ENCODE measurements at regions not wholly inside any gene's neighbourhood (a gene's known extent, or its start where the extent isn't known, plus 50 kb on each side); places are given as distances from the start of the nearest gene placed in this dataset.
"Not testable (repeated sequence)": the region's sequence is repeated elsewhere in the genome, so short reads cannot be mapped to it uniquely, and the experiment has no call there.

GRCh38 chr4:117560329-117560728, 474.0 kb upstream of the NDST3 start:
- no peak for DNase-seq (ENCODE audit: low read depth)

- DNase-seq (ENCODE audit: low read depth): no peak
Observed at GRCh38 chr4:117574085-117574484, 460.2 kb upstream of the NDST3 start.

- no peak for DNase-seq (ENCODE audit: low read depth)
Observed at GRCh38 chr4:117575850-117576249, 458.4 kb upstream of the NDST3 start.

GRCh38 chr4:117577686-117578311, 456.5 kb upstream of the NDST3 start:
- no peak for DNase-seq (ENCODE audit: low read depth)

- no peak for DNase-seq (ENCODE audit: low read depth)
Observed at GRCh38 chr4:117588771-117589170, 445.5 kb upstream of the NDST3 start.

GRCh38 chr4:117596917-117597480, 437.3 kb upstream of the NDST3 start:
- DNase-seq (ENCODE audit: low read depth): no peak

DNA sequence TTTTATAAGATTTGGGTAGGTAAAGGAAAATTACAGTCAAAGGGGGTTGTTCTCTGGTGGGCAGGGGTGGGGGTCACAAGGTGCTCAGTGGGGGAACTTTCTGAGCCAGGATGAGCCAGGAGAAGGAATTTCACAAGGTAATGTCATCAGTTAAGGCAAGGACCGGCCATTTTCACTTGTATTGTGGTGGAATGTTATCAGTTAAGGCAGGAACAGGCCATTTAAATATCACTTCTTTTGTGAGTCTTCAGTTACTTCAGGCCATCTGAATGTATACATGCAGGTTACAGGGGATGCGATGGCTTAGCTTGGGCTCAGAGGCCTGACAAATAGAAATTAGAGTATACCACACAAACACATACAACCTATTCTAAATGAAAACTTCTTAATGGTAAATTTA, 434.9 kb upstream of the NDST3 start:
- DNase-seq (ENCODE audit: low read depth): not testable (repeated sequence)

- not testable (repeated sequence) for DNase-seq (ENCODE audit: low read depth)
Observed at GRCh38 chr4:117600936-117601335, 433.4 kb upstream of the NDST3 start.

DNA sequence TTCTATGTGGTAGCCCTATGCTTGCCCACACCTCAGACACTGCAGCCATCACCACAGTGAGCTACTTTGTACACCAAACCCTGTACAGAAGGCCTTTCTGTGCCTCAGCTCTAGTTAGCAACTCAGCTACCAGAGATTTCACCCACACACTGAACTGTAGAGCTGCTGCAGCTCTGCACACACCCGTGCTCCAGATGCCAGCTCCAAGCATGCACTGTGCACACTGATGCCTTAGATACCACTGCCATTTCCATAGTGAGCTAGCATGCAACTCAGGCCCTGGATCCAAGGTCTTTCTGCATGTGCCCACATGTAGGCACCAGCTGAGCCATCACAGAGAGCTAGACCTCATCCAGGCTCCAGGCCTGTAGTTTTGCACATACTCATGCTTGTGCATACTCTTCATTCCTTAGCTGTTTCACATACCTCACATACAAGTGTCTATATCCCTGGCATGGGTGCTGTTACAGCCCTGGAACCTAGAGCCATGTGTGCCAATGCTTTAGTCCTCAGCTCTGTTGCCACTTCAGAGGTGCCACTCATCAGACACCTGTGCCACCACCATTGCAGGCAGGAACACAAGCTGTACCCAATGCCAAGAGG, 423.5 kb upstream of the NDST3 start:
- DNase-seq (ENCODE audit: low read depth): no peak

DNA sequence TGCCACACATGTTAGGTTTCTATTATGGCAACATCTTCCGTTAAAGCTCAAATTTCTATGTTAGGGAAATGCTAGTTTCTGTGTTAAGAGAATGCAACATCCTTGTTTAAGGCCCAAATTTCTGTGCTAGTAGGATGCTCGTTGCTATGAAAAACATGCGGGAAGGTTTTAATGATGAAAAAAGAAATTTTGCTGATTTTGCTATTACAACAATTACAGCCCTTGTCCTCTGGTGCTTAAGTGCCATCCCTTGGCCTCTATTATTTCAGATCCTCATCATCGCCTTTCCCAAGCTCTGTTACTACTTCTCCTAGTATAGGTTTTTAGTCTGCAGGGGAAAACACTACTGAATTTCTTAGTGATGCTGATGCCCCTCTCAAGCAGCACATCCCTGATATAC, 412.6 kb upstream of the NDST3 start:
- DNase-seq (ENCODE audit: low read depth): no peak

- DNase-seq (ENCODE audit: low read depth): no peak
Observed at GRCh38 chr4:117623326-117623725, 411.0 kb upstream of the NDST3 start.

GRCh38 chr4:117626664-117627063, 407.6 kb upstream of the NDST3 start:
- no peak for DNase-seq (ENCODE audit: low read depth)

- DNase-seq (ENCODE audit: low read depth): no peak
Observed at GRCh38 chr4:117634716-117635115, 399.6 kb upstream of the NDST3 start.

GRCh38 chr4:117637347-117637746, 396.9 kb upstream of the NDST3 start:
- DNase-seq (ENCODE audit: low read depth): no peak

GRCh38 chr4:117640836-117641235, 393.4 kb upstream of the NDST3 start:
- no peak for DNase-seq (ENCODE audit: low read depth)

GRCh38 chr4:117641519-117641918, 392.8 kb upstream of the NDST3 start:
- no peak for DNase-seq (ENCODE audit: low read depth)

DNA sequence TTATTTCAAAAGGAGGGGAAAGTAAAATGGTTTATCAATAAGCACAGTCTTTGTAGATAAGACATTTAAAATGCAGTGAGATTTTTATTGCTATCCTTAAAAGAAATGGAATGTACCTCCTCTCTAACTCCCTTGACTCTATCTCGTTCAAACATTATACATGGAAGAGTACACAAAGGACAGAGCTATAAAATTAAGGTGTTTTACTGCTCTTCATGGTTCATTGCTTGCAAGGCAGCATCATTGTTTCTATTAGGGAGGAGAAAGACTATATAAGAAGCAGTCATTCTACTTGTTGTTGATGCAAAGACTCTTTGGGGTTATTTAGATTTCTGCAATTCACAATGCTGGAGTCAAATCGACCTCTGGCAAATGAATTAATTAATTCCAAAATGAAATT, 380.2 kb upstream of the NDST3 start:
- DNase-seq (ENCODE audit: low read depth): no peak

- no peak for DNase-seq (ENCODE audit: low read depth)
Observed at GRCh38 chr4:117660668-117661067, 373.6 kb upstream of the NDST3 start.

GRCh38 chr4:117661091-117662072, 372.9 kb upstream of the NDST3 start:
- DNase-seq (ENCODE audit: low read depth): no peak

DNA sequence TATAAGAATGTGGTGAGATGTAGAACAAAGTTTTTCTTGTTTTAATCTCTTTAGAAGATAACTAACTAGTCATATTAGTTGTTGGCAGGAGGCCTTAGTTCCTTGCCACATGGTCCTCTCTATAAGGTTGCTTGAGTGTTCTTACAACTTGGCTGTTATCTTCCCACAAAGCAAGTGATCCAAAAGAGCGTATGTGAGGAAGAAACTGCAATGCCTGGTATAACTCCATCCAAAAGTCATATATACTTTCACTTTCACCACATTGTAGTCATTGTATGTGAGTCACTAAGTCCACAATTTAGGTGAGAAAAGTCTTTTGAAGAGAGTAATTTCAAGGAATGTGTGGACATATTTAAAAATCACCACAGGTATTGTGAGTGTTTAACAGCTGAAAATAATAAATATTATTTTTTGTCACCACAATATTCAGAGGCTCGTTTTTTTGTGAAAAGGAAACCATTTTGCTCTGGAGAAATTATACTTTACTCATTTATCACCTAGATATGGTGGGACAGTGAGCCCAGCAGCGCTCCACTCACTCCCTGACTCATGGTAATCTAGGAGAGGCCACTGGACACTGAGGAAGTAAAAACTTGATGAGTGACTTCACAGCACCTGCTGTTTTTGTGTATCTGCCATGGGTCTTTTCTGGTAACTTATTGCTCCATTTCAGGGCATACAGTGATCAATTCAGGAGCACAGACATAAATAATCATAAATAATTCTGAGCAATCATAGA, 369.4 kb upstream of the NDST3 start:
- DNase-seq (ENCODE audit: low read depth): no peak

- no peak for DNase-seq (ENCODE audit: low read depth)
Observed at GRCh38 chr4:117676153-117676552, 358.1 kb upstream of the NDST3 start.

GRCh38 chr4:117678861-117679260, 355.4 kb upstream of the NDST3 start:
- DNase-seq (ENCODE audit: low read depth): no peak
